ENCODE measurements at regions not wholly inside any gene's neighbourhood (a gene's known extent, or its start where the extent isn't known, plus 50 kb on each side); places are given as distances from the start of the nearest gene placed in this dataset.

- H3K79me1 ChIP-seq (replicated peaks; ENCODE audit: low read length, poor library complexity, severe bottlenecking): no peaks in the 10 kb centered on the region
- no peaks in the 10 kb centered on the region for H3K36me3 ChIP-seq (ENCODE audit: control insufficient read depth in 1 of 2, insufficient read depth in 2 of 2, low read depth in 1 of 2, low read length in 2 of 2)
Measured at GRCh38 chr9:89901920-89902319, 297.1 kb downstream of the GADD45G start.

GRCh38 chr9:89902450-89903140 is 297.8 kb downstream of the GADD45G start:
- Histone ChIP-seq H3K23ac (ENCODE audit: low read length in 2 of 2) (no peak overlapping the region), H3K14ac (ENCODE audit: low read length in 2 of 2) (no peak overlapping the region), H3K27ac (ENCODE audit: low read length, poor library complexity, severe bottlenecking) (no peak overlapping the region), H3K36me3 (ENCODE audit: control insufficient read depth in 1 of 2, insufficient read depth in 2 of 2, low read depth in 1 of 2, low read length in 2 of 2) (no peaks in the 10 kb centered on the region), H2AK5ac (ENCODE audit: low read length, severe bottlenecking) (no peak overlapping the region), H3K4ac (ENCODE audit: low read depth in 1 of 2, low read length in 2 of 2) (peak overlapping the region; percentile 46 to 86), H3K4me1 (ENCODE audit: control insufficient read depth, insufficient read depth, low read depth, low read length) (peaks cover 9% of the 10 kb centered on the region), H2BK15ac (ENCODE audit: low read depth, poor library complexity, severe bottlenecking) (peak overlapping the region; percentile 44), H3K4me3 (ENCODE audit: insufficient read depth in 1 of 2, low read depth in 1 of 2, low read length in 2 of 2) (no peak overlapping the region), H2BK5ac (ENCODE audit: low read depth, low read length, poor library complexity, severe bottlenecking) (no peak overlapping the region), H4K91ac (ENCODE audit: low read length) (peak overlapping the region; percentile 77), H3K18ac (ENCODE audit: low read depth in 1 of 2, low read length in 2 of 2) (peak overlapping the region in 1 of 2 experiments; percentile 85), H3K27me3 (ENCODE audit: control insufficient read depth in 1 of 2, insufficient read depth in 1 of 2, low read length in 2 of 2) (peaks cover 0 to 5% of the 10 kb centered on the region in 2 experiments), H2AFZ (ENCODE audit: low read depth, low read length) (no peak overlapping the region), H3K9ac (ENCODE audit: low read length) (no peak overlapping the region), H3K9me3 (ENCODE audit: control insufficient read depth, low read length) (no peaks in the 10 kb centered on the region), H3K79me1 (replicated peaks; ENCODE audit: low read length, poor library complexity, severe bottlenecking) (no peaks in the 10 kb centered on the region), H2BK120ac (ENCODE audit: low read depth, low read length) (peak overlapping the region; percentile 71), H4K8ac (ENCODE audit: low read length) (peak overlapping the region; percentile 70), H3K4me2 (ENCODE audit: low read length, poor library complexity, severe bottlenecking) (no peak overlapping the region), H2BK12ac (ENCODE audit: low read length in 2 of 2) (peak overlapping the region in 1 of 2 experiments; percentile 85)
- DNase-seq: peak; percentile 78
- 22% methylated on average over 7 of the region's 8 CpGs for WGBS

More at GRCh38 chr9:89901920-89902319, 297.1 kb downstream of the GADD45G start:
- Histone ChIP-seq H3K9me3 (ENCODE audit: control insufficient read depth, low read length) (no peaks in the 10 kb centered on the region), H2BK15ac (ENCODE audit: low read depth, poor library complexity, severe bottlenecking) (no peak overlapping the region), H3K14ac (ENCODE audit: low read length in 2 of 2) (no peak overlapping the region), H3K23ac (ENCODE audit: low read length in 2 of 2) (no peak overlapping the region), H2BK5ac (ENCODE audit: low read depth, low read length, poor library complexity, severe bottlenecking) (no peak overlapping the region), H3K4me1 (ENCODE audit: control insufficient read depth, insufficient read depth, low read depth, low read length) (peaks cover 9% of the 10 kb centered on the region), H3K27ac (ENCODE audit: low read length, poor library complexity, severe bottlenecking) (no peak overlapping the region), H2BK120ac (ENCODE audit: low read depth, low read length) (no peak overlapping the region), H3K4me3 (ENCODE audit: insufficient read depth in 1 of 2, low read depth in 1 of 2, low read length in 2 of 2) (no peak overlapping the region), H3K4me2 (ENCODE audit: low read length, poor library complexity, severe bottlenecking) (no peak overlapping the region), H3K4ac (ENCODE audit: low read depth in 1 of 2, low read length in 2 of 2) (peak overlapping the region in 1 of 2 experiments; percentile 26), H3K27me3 (ENCODE audit: control insufficient read depth in 1 of 2, insufficient read depth in 1 of 2, low read length in 2 of 2) (peaks cover 0 to 5% of the 10 kb centered on the region in 2 experiments), H4K8ac (ENCODE audit: low read length) (no peak overlapping the region), H2BK12ac (ENCODE audit: low read length in 2 of 2) (peak overlapping the region in 1 of 2 experiments; percentile 82), H2AFZ (ENCODE audit: low read depth, low read length) (no peak overlapping the region), H4K91ac (ENCODE audit: low read length) (no peak overlapping the region), H3K18ac (ENCODE audit: low read depth in 1 of 2, low read length in 2 of 2) (peak overlapping the region; percentile 26 to 64), H3K9ac (ENCODE audit: low read length) (no peak overlapping the region), H2AK5ac (ENCODE audit: low read length, severe bottlenecking) (peak overlapping the region; percentile 9)
- no peak for DNase-seq
- WGBS: 96% methylated on average over 2 of the region's 4 CpGs

- H2BK12ac ChIP-seq (ENCODE audit: low read length in 2 of 2): peak overlapping the region; percentile 16 to 85
- no peak overlapping the region for H3K9ac ChIP-seq (ENCODE audit: low read length)
- peak overlapping the region in 1 of 2 experiments; percentile 85 for H3K18ac ChIP-seq (ENCODE audit: low read depth in 1 of 2, low read length in 2 of 2)
- H3K9me3 ChIP-seq (ENCODE audit: control insufficient read depth, low read length): peaks cover 2% of the 10 kb centered on the region
- peak overlapping the region; percentile 46 to 86 for H3K4ac ChIP-seq (ENCODE audit: low read depth in 1 of 2, low read length in 2 of 2)
- peak overlapping the region; percentile 71 for H2BK120ac ChIP-seq (ENCODE audit: low read depth, low read length)
- H3K14ac ChIP-seq (ENCODE audit: low read length in 2 of 2): no peak overlapping the region
- no peak overlapping the region for H2AFZ ChIP-seq (ENCODE audit: low read depth, low read length)
- H3K36me3 ChIP-seq (ENCODE audit: control insufficient read depth in 1 of 2, insufficient read depth in 2 of 2, low read depth in 1 of 2, low read length in 2 of 2): no peaks in the 10 kb centered on the region
- no peak overlapping the region for H2BK5ac ChIP-seq (ENCODE audit: low read depth, low read length, poor library complexity, severe bottlenecking)
- DNase-seq: no peak
- H3K27me3 ChIP-seq (ENCODE audit: control insufficient read depth in 1 of 2, insufficient read depth in 1 of 2, low read length in 2 of 2): peaks cover 0 to 5% of the 10 kb centered on the region in 2 experiments
- no peak overlapping the region for H3K4me2 ChIP-seq (ENCODE audit: low read length, poor library complexity, severe bottlenecking)
- H2BK15ac ChIP-seq (ENCODE audit: low read depth, poor library complexity, severe bottlenecking): peak overlapping the region; percentile 44
- H2AK5ac ChIP-seq (ENCODE audit: low read length, severe bottlenecking): peak overlapping the region; percentile 7
- peaks cover 9% of the 10 kb centered on the region for H3K4me1 ChIP-seq (ENCODE audit: control insufficient read depth, insufficient read depth, low read depth, low read length)
- no peak overlapping the region for H3K4me3 ChIP-seq (ENCODE audit: insufficient read depth in 1 of 2, low read depth in 1 of 2, low read length in 2 of 2)
- peak overlapping the region; percentile 77 for H4K91ac ChIP-seq (ENCODE audit: low read length)
- WGBS: 98% methylated on average over 2 of the region's 3 CpGs
- no peaks in the 10 kb centered on the region for H3K79me1 ChIP-seq (replicated peaks; ENCODE audit: low read length, poor library complexity, severe bottlenecking)
- no peak overlapping the region for H3K27ac ChIP-seq (ENCODE audit: low read length, poor library complexity, severe bottlenecking)
- peak overlapping the region; percentile 70 for H4K8ac ChIP-seq (ENCODE audit: low read length)
- no peak overlapping the region for H3K23ac ChIP-seq (ENCODE audit: low read length in 2 of 2)
Measured at GRCh38 chr9:89903141-89903475, 298.3 kb downstream of the GADD45G start.

GRCh38 chr9:89905606-89906338 is 301.0 kb downstream of the GADD45G start:
- Histone ChIP-seq H3K9ac (ENCODE audit: low read length) (no peak overlapping the region), H3K79me1 (replicated peaks; ENCODE audit: low read length, poor library complexity, severe bottlenecking) (no peaks in the 10 kb centered on the region), H3K27ac (ENCODE audit: low read length, poor library complexity, severe bottlenecking) (no peak overlapping the region), H2AFZ (ENCODE audit: low read depth, low read length) (no peak overlapping the region), H2AK5ac (ENCODE audit: low read length, severe bottlenecking) (no peak overlapping the region), H2BK15ac (ENCODE audit: low read depth, poor library complexity, severe bottlenecking) (no peak overlapping the region), H4K91ac (ENCODE audit: low read length) (no peak overlapping the region), H2BK120ac (ENCODE audit: low read depth, low read length) (no peak overlapping the region), H3K14ac (ENCODE audit: low read length in 2 of 2) (peak overlapping the region in 1 of 2 experiments; percentile 84), H3K18ac (ENCODE audit: low read depth in 1 of 2, low read length in 2 of 2) (peak overlapping the region in 1 of 2 experiments; percentile 70), H4K8ac (ENCODE audit: low read length) (no peak overlapping the region), H3K4me1 (ENCODE audit: control insufficient read depth, insufficient read depth, low read depth, low read length) (peaks cover 9% of the 10 kb centered on the region), H2BK12ac (ENCODE audit: low read length in 2 of 2) (peak overlapping the region in 1 of 2 experiments; percentile 39), H3K4me3 (ENCODE audit: insufficient read depth in 1 of 2, low read depth in 1 of 2, low read length in 2 of 2) (no peak overlapping the region), H3K9me3 (ENCODE audit: control insufficient read depth, low read length) (peaks cover 2% of the 10 kb centered on the region), H3K36me3 (ENCODE audit: control insufficient read depth in 1 of 2, insufficient read depth in 2 of 2, low read depth in 1 of 2, low read length in 2 of 2) (no peaks in the 10 kb centered on the region), H3K27me3 (ENCODE audit: control insufficient read depth in 1 of 2, insufficient read depth in 1 of 2, low read length in 2 of 2) (peaks cover 0 to 5% of the 10 kb centered on the region in 2 experiments), H2BK5ac (ENCODE audit: low read depth, low read length, poor library complexity, severe bottlenecking) (no peak overlapping the region), H3K23ac (ENCODE audit: low read length in 2 of 2) (peak overlapping the region in 1 of 2 experiments; percentile 80), H3K4ac (ENCODE audit: low read depth in 1 of 2, low read length in 2 of 2) (peak overlapping the region in 1 of 2 experiments; percentile 51), H3K4me2 (ENCODE audit: low read length, poor library complexity, severe bottlenecking) (no peak overlapping the region)
- 85% methylated on average over 4 of the region's 5 CpGs for WGBS
- no peak for DNase-seq
